ENCODE measurements at regions not wholly inside any gene's neighbourhood (a gene's known extent, or its start where the extent isn't known, plus 50 kb on each side); places are given as distances from the start of the nearest gene placed in this dataset.

GRCh38 chr4:126687655-126688358 lies 945.0 kb upstream of the INTU start:
- Mint-ChIP-seq H3K27ac (no peak overlapping the region), H3K4me3 (no peak overlapping the region), H3K9me3 (ENCODE audit: insufficient read depth) (no peaks in the 10 kb centered on the region), H3K4me1 (no peaks in the 10 kb centered on the region), H3K27me3 (no peaks in the 10 kb centered on the region)
- Histone ChIP-seq H3K27ac (ENCODE audit: low read length in 2 of 2) (no peak overlapping the region), H3K27me3 (replicated peaks in 1 of 4; ENCODE audit: control extremely low read depth in 1 of 4, control insufficient read depth in 3 of 4, insufficient read depth in 4 of 4, low read length in 3 of 4) (no peaks in the 10 kb centered on the region), H2AFZ (ENCODE audit: insufficient read depth, low read depth, low read length, poor library complexity, severe bottlenecking) (no peak overlapping the region), H3K36me3 (replicated peaks in 1 of 2; ENCODE audit: control extremely low read depth in 1 of 2, control insufficient read depth in 1 of 2, extremely low read depth in 1 of 2, insufficient read depth in 2 of 2, low read length in 1 of 2) (no peaks in the 10 kb centered on the region), H3K4me2 (replicated peaks; ENCODE audit: low read depth, low read length, poor library complexity, severe bottlenecking) (no peak overlapping the region), H3K4me3 (ENCODE audit: control extremely low read depth in 1 of 5, extremely low read depth in 1 of 5, insufficient read depth in 1 of 5, low read depth in 2 of 5, low read length in 4 of 5) (no peak overlapping the region), H3K4me1 (ENCODE audit: control insufficient read depth in 2 of 2, insufficient read depth in 2 of 2, low read length in 2 of 2) (no peaks in the 10 kb centered on the region), H3K9ac (ENCODE audit: low read length) (no peak overlapping the region), H3K9me3 (ENCODE audit: control extremely low read depth in 1 of 3, control insufficient read depth in 2 of 3, insufficient read depth in 1 of 3, low read length in 2 of 3) (no peaks in the 10 kb centered on the region), H3K79me2 (ENCODE audit: control insufficient read depth, insufficient read depth, low read length) (no peaks in the 10 kb centered on the region), H4K20me1 (ENCODE audit: control insufficient read depth, insufficient read depth, low read length, poor library complexity, severe bottlenecking) (no peaks in the 10 kb centered on the region)
- ChIA-PET POLR2A (no interaction called here), CTCF (no interaction called here)
- DNase-seq = no peak
- ATAC-seq (ENCODE audit: low read depth) = no peak
- intact Hi-C loops (cut with micrococcal nuclease) = no loop called here
- WGBS (ENCODE audit: insufficient coverage) = 75% methylated on average over 2 of the region's 6 CpGs
- TF ChIP-seq EZH2 (IDR thresholded peaks at IDR 0.05; ENCODE audit: borderline replicate concordance, insufficient read depth, low read depth, low read length, poor library complexity, severe bottlenecking) (no peak), CTCF (IDR thresholded peaks at IDR 0.05) (no peak)

DNA sequence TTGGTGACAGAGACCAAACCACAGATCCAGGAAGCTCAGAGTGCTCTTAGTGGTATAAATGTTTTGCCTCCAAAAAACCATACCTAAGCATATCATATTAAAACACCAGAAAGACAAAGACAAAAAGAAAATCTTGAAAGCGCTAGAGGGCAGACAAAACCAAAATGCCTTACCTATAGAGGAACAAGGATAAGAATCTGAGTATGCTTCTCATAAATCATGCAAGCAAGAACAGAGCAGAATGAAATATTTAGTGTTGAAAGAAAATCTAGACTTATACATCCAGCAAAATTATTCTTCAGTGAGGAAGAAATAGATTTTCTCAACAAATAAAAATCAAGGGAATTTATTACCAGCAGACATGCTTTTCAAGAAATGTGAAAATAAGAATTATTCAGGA lies 941.0 kb upstream of the INTU start:
- H3K4me1 ChIP-seq (ENCODE audit: control insufficient read depth in 2 of 2, insufficient read depth in 2 of 2, low read length in 2 of 2) = no peaks in the 10 kb centered on the region
- no peak for DNase-seq
- WGBS (ENCODE audit: insufficient coverage) = no CpG with 5 or more reads among the region's 1 CpG
- intact Hi-C loops (cut with micrococcal nuclease) = no loop called here
- H4K20me1 ChIP-seq (ENCODE audit: control insufficient read depth, insufficient read depth, low read length, poor library complexity, severe bottlenecking) = no peaks in the 10 kb centered on the region
- TF ChIP-seq CTCF (IDR thresholded peaks at IDR 0.05) = no peak
- no peak for TF ChIP-seq EZH2 (IDR thresholded peaks at IDR 0.05; ENCODE audit: borderline replicate concordance, insufficient read depth, low read depth, low read length, poor library complexity, severe bottlenecking)
- H3K27ac Mint-ChIP-seq = no peak overlapping the region
- H2AFZ ChIP-seq (ENCODE audit: insufficient read depth, low read depth, low read length, poor library complexity, severe bottlenecking) = no peak overlapping the region
- ChIA-PET CTCF (no interaction called here), POLR2A (no interaction called here)
- no peaks in the 10 kb centered on the region for H3K9me3 ChIP-seq (ENCODE audit: control extremely low read depth in 1 of 3, control insufficient read depth in 2 of 3, insufficient read depth in 1 of 3, low read length in 2 of 3)
- no peaks in the 10 kb centered on the region for H3K27me3 Mint-ChIP-seq
- no peak for ATAC-seq (ENCODE audit: low read depth)
- H3K9ac ChIP-seq (ENCODE audit: low read length) = no peak overlapping the region
- no peak overlapping the region for H3K4me3 Mint-ChIP-seq
- no peaks in the 10 kb centered on the region for H3K27me3 ChIP-seq (replicated peaks in 1 of 4; ENCODE audit: control extremely low read depth in 1 of 4, control insufficient read depth in 3 of 4, insufficient read depth in 4 of 4, low read length in 3 of 4)
- no peaks in the 10 kb centered on the region for H3K36me3 ChIP-seq (replicated peaks in 1 of 2; ENCODE audit: control extremely low read depth in 1 of 2, control insufficient read depth in 1 of 2, extremely low read depth in 1 of 2, insufficient read depth in 2 of 2, low read length in 1 of 2)
- H3K79me2 ChIP-seq (ENCODE audit: control insufficient read depth, insufficient read depth, low read length) = no peaks in the 10 kb centered on the region
- no peaks in the 10 kb centered on the region for H3K4me1 Mint-ChIP-seq
- H3K9me3 Mint-ChIP-seq (ENCODE audit: insufficient read depth) = no peaks in the 10 kb centered on the region
- no peak overlapping the region for H3K4me3 ChIP-seq (ENCODE audit: control extremely low read depth in 1 of 5, extremely low read depth in 1 of 5, insufficient read depth in 1 of 5, low read depth in 2 of 5, low read length in 4 of 5)
- no peak overlapping the region for H3K27ac ChIP-seq (ENCODE audit: low read length in 2 of 2)
- H3K4me2 ChIP-seq (replicated peaks; ENCODE audit: low read depth, low read length, poor library complexity, severe bottlenecking) = no peak overlapping the region

All from B cell (primary cell).